Transverse colon (tissue), 4 donors: ENCODE measurements at regions not wholly inside any gene's neighbourhood (a gene's known extent, or its start where the extent isn't known, plus 50 kb on each side); places are given as distances from the start of the nearest gene placed in this dataset.

Source experiments
- CTCF ChIP-seq, 5 experiments: fragments of 200-600 bp in 3 of 5; fragments of 450-650 bp in 2 of 5; sonication (generic) in 3 of 5; IDR thresholded peaks; 1 replicate in 2 of 5; 2 replicates in 3 of 5; pipeline ENCODE4 v1.5.1; 2016 to 2017; ENCODE audit warnings: antibody characterized with exemption in 5 of 5, inconsistent platforms in 3 of 5, mild to moderate bottlenecking in 2 of 5, moderate library complexity in 1 of 5
- POLR2A ChIP-seq: fragments of 450-650 bp; IDR thresholded peaks from one replicate; pipeline ENCODE4 v1.6.1; 2016; ENCODE audit warnings: antibody characterized with exemption, mild to moderate bottlenecking, moderate library complexity
- POLR2AphosphoS5 ChIP-seq, 3 donors: sonication (generic); formaldehyde crosslinking; IDR thresholded peaks; one replicate each; pipeline ENCODE4 v1.6.1; 2016; ENCODE audit warnings: antibody characterized with exemption in 3 of 3

- no peak for TF ChIP-seq POLR2A
- TF ChIP-seq POLR2AphosphoS5 (IDR thresholded peaks at IDR 0.05) = no peak
- TF ChIP-seq CTCF (IDR thresholded peaks at IDR 0.05) = no peak
These were observed 417.6 kb downstream of the AASDHPPT start for GRCh38 chr11:106495046-106495445.
